Activated CD4-positive, alpha-beta T cell treated with anti-CD3 and anti-CD28 coated beads for 36 hours (primary cell): ENCODE measurements at regions not wholly inside any gene's neighbourhood (a gene's known extent, or its start where the extent isn't known, plus 50 kb on each side); places are given as distances from the start of the nearest gene placed in this dataset.

Source experiments
- ATAC-seq: fragments of 200-7000 bp; cut with Tn5 transposase; one replicate; pipeline ENCODE4 v1.10.0; 2021; ENCODE audit warnings: mild to moderate bottlenecking, moderate library complexity
- CTCF ChIA-PET: fragments of 350-600 bp; sonication (Branson Sonifier 250); formaldehyde crosslinking; loops from one replicate; lab custom pipeline; 2021; ENCODE audit warnings: antibody characterized with exemption; lab: Charles Lee
- POLR2A ChIA-PET: fragments of 350-600 bp; sonication (Branson Sonifier 250); formaldehyde crosslinking; loops from one replicate; lab custom pipeline; 2021; ENCODE audit warnings: antibody characterized with exemption, inconsistent platforms; lab: Charles Lee
- DNase-seq: peaks from one replicate; pipeline ENCODE4 v3.0.0-alpha.2; 2020
- H3K27ac Mint-ChIP-seq: one replicate; pipeline ENCODE4 v1.8.0; 2021; ENCODE audit warnings: mixed read lengths
- H3K27me3 Mint-ChIP-seq: one replicate; pipeline ENCODE4 v1.8.0; 2021; ENCODE audit warnings: mixed read lengths
- H3K36me3 Mint-ChIP-seq: one replicate; pipeline ENCODE4 v1.8.0; 2021; ENCODE audit warnings: low read depth, mixed read lengths
- H3K4me1 Mint-ChIP-seq: one replicate; pipeline ENCODE4 v1.8.0; 2021; ENCODE audit warnings: mixed read lengths
- H3K4me3 Mint-ChIP-seq: one replicate; pipeline ENCODE4 v1.8.0; 2021; ENCODE audit warnings: mild to moderate bottlenecking, moderate library complexity, mixed read lengths
- H3K9me3 Mint-ChIP-seq: one replicate; pipeline ENCODE4 v1.8.0; 2021; ENCODE audit warnings: low read depth, mixed read lengths
- intact Hi-C, 2 experiments: fragments of 100-400 bp; cut with DNase I in 1 of 2; cut with micrococcal nuclease in 1 of 2; formaldehyde crosslinking; loops; one replicate each; pipeline versions ENCODE4 v1.14.2 to v1.15.1; 2022 to 2024; cut with DNase I, micrococcal nuclease

DNA sequence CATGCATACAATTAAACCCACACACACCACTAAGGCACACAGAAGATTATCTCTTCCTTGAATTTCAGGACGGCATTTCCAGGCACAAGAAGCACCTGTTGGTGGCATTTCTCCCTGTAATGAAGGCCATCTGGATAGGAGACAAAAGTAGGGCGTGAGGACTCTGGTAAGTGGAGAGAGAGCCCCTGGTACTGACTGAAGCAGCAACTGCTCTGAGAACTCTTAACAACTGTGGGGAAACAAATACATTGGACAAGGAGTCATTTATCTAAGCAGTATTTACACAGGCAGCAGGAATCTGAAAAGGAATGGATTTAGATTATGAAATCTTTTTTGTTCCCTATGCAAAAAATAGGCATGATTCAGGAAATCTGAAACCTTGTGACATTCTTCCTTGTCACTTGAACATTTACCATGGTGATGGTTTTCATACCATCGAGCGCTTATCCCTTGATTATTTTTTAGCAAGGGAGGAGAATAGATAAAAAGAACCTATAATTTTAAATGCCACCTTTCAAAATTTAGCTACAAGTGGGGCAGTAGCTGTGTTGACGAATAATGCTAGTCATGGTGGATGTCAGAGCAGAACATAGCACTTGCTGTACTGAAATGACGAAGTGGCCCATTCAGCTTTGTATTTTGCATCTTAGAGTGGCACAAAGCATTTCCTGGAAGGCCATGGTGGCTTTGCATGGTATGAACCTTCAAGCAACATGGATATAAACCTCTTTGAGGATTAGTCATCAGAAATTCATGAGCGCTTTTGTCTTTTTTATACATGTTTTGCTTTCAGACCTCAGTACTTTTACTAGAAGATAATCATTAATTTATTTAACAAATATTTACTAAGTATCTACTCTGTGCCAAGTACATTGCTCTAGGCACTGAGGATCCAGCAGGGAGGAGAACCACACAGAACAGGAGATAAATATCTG, 362.0 kb downstream of the ADGRL2 start:
- ChIA-PET POLR2A (no interaction called here), CTCF (no interaction called here)
- H3K9me3 Mint-ChIP-seq = no peaks in the 10 kb centered on the region
- H3K27me3 Mint-ChIP-seq = no peaks in the 10 kb centered on the region
- H3K27ac Mint-ChIP-seq = no peak overlapping the region
- H3K4me1 Mint-ChIP-seq = peaks cover 12% of the 10 kb centered on the region
- ATAC-seq = no peak
- DNase-seq = no peak
- no peak overlapping the region for H3K4me3 Mint-ChIP-seq
- intact Hi-C loops = no loop called here
- H3K36me3 Mint-ChIP-seq = no peaks in the 10 kb centered on the region

DNA sequence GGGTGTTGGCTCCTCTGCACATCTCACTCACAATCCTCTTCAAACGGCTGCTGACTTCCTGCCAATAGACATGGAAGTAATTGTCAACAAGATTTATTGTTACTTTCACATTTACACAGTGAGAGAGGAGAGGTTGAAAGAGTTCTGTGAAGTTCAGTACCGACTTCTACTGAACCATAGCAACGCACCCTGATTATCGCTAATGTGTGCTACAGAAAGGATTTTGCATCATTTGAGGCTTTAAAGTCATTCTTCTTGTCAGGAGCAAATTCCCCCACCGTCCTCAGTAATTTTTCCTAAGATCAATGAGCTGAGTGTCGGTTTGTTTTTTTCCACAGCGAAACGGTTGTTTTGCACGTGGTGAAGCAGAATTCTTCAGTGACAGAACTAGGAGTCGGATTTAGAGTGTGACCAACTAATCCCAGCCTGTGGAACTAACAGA, 361.0 kb downstream of the ADGRL2 start:
- intact Hi-C loops = no loop called here
- Mint-ChIP-seq H3K4me1 (peaks cover 12% of the 10 kb centered on the region), H3K27me3 (no peaks in the 10 kb centered on the region), H3K4me3 (peak overlapping the region; percentile 28), H3K36me3 (no peaks in the 10 kb centered on the region), H3K9me3 (no peaks in the 10 kb centered on the region), H3K27ac (no peak overlapping the region)
- DNase-seq = no peak
- CTCF ChIA-PET = no interaction called here
- POLR2A ChIA-PET = no interaction called here
- peak; percentile 55 for ATAC-seq

DNA sequence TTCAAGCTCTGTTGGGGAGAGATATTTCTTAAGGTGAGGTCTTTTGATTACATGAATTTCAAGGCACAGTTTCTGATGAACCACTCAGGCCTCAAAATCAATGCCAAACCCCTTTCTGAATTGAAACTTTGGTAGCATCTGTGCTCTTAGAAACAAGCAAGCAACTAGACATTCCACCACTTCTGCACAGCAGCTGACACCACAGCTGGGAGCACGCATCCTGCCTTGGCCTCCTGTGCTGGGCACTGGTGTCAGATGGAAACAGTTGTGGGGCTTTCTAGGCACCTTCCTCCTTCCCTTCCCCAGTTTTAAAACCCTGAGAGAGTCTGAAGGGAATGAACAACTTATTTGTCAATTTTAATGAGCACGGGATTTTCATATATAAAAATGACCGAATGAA, 360.2 kb downstream of the ADGRL2 start:
- POLR2A ChIA-PET = no interaction called here
- Mint-ChIP-seq H3K27me3 (no peaks in the 10 kb centered on the region), H3K4me3 (no peak overlapping the region), H3K4me1 (peaks cover 12% of the 10 kb centered on the region), H3K36me3 (no peaks in the 10 kb centered on the region), H3K27ac (no peak overlapping the region), H3K9me3 (no peaks in the 10 kb centered on the region)
- CTCF ChIA-PET = interaction anchor here (0.6 kb wide), 1 partner anchor 814 kb away, joined by 3 read pairs; no protein-coding TSS in a partner anchor
- ATAC-seq (no peak), DNase-seq (no peak)
- intact Hi-C loops = no loop called here

- Mint-ChIP-seq H3K36me3 (no peaks in the 10 kb centered on the region), H3K9me3 (no peaks in the 10 kb centered on the region), H3K4me3 (no peak overlapping the region), H3K27me3 (no peaks in the 10 kb centered on the region), H3K4me1 (peaks cover 12% of the 10 kb centered on the region), H3K27ac (no peak overlapping the region)
- no peak for DNase-seq
- POLR2A ChIA-PET = no interaction called here
- CTCF ChIA-PET = no interaction called here
- intact Hi-C loops = no loop called here
- no peak for ATAC-seq
Observed at GRCh38 chr1:82160036-82160435, 359.3 kb downstream of the ADGRL2 start.

DNA sequence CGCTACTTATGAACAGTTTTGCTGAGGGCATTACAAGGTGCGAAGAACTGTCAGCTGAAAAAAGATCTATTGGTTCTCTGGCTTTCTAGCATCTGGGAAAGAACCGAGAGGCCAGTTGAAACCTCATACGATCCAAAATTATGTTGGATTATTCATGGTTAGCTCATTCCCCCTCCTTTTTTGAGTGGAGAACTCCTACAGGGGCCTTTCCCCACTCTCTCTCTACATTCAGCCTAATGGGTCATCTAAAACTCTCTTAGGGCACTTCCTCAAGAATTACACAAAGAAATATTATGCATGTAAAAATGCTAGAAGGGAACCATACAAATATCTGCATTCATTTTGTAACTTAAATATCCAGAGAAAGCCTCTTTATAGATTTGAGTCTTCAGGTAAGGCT, 358.2 kb downstream of the ADGRL2 start:
- POLR2A ChIA-PET = no interaction called here
- CTCF ChIA-PET = no interaction called here
- DNase-seq (no peak), ATAC-seq (no peak)
- intact Hi-C loops = no loop called here
- H3K4me1 Mint-ChIP-seq = peaks cover 12% of the 10 kb centered on the region
- H3K9me3 Mint-ChIP-seq = no peaks in the 10 kb centered on the region
- H3K4me3 Mint-ChIP-seq = no peak overlapping the region
- no peaks in the 10 kb centered on the region for H3K36me3 Mint-ChIP-seq
- H3K27me3 Mint-ChIP-seq = no peaks in the 10 kb centered on the region
- H3K27ac Mint-ChIP-seq = no peak overlapping the region

DNA sequence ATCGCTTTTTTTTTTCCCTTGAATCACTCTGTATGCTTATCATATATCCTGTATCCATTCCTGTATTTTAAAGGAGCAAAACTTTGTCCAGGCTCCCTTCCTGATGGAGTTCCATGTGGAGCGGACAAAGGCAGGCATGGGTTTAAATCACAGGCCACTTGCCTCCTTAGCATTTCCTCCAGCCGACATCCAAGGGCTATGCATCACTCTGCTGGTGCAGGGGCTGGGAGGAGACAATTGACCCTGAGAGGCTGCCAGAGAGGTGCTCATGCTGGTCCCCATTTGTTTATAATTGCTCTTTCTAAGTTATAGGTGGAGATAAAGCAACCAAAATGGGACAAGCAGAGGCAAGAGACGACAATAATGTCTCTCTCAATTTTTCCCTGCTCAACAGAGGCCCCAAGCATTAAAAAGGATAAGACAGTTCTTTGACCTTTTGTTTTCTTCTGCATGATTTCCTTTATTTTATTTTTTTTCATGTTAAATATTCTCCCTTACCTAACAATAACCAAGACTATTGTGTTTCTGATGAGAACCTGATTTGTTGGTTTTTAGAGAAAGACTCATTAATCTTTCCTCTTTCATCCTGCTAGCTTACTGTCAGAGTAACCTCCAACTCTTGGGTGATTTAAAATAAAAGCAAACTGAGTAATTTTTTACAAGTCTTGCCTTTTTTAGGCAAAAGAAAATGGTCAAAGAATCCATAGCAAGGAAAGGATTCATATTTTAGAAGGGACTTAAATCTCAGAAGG, 353.7 kb downstream of the ADGRL2 start:
- H3K4me3 Mint-ChIP-seq = no peak overlapping the region

DNA sequence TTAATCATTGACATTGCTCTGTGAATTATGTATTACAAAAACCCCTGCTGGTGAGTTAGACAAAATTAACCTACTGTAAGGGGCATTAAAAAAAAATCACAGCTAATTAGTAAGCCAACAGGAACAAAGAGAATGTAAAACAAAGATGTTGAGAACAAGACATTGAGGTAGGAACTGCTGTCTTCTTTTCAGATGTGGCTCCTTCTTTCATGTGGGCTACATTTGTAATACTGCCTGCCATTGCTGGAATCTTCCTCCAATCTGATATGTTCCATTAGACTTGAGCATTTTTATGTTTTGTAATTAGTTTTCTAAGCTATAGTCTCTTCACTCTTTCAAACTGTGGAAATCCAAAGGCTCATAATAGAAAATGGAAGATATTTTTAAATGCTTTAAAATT, 353.0 kb downstream of the ADGRL2 start:
- no peaks in the 10 kb centered on the region for H3K9me3 Mint-ChIP-seq
- POLR2A ChIA-PET = no interaction called here
- intact Hi-C loops = no loop called here
- H3K4me1 Mint-ChIP-seq = peaks cover 2% of the 10 kb centered on the region
- ATAC-seq = no peak
- no peak for DNase-seq
- no peaks in the 10 kb centered on the region for H3K36me3 Mint-ChIP-seq
- H3K27me3 Mint-ChIP-seq = no peaks in the 10 kb centered on the region
- CTCF ChIA-PET = no interaction called here
- no peak overlapping the region for H3K4me3 Mint-ChIP-seq
- no peak overlapping the region for H3K27ac Mint-ChIP-seq

More for the DNA sequence above, 353.7 kb downstream of the ADGRL2 start:
- Mint-ChIP-seq H3K27ac (no peak overlapping the region), H3K27me3 (no peaks in the 10 kb centered on the region), H3K9me3 (no peaks in the 10 kb centered on the region), H3K4me1 (peaks cover 2% of the 10 kb centered on the region), H3K36me3 (no peaks in the 10 kb centered on the region)
- no peak for ATAC-seq
- intact Hi-C loops = no loop called here
- CTCF ChIA-PET = no interaction called here
- no peak for DNase-seq
- POLR2A ChIA-PET = no interaction called here

GRCh38 chr1:82153272-82153629, 352.5 kb downstream of the ADGRL2 start:
- DNase-seq (no peak), ATAC-seq (no peak)
- no peak overlapping the region for H3K27ac Mint-ChIP-seq
- no peak overlapping the region for H3K4me3 Mint-ChIP-seq
- H3K36me3 Mint-ChIP-seq = no peaks in the 10 kb centered on the region
- ChIA-PET CTCF (no interaction called here), POLR2A (no interaction called here)
- intact Hi-C loops = no loop called here
- H3K27me3 Mint-ChIP-seq = no peaks in the 10 kb centered on the region
- no peaks in the 10 kb centered on the region for H3K9me3 Mint-ChIP-seq
- H3K4me1 Mint-ChIP-seq = peaks cover 2% of the 10 kb centered on the region

DNA sequence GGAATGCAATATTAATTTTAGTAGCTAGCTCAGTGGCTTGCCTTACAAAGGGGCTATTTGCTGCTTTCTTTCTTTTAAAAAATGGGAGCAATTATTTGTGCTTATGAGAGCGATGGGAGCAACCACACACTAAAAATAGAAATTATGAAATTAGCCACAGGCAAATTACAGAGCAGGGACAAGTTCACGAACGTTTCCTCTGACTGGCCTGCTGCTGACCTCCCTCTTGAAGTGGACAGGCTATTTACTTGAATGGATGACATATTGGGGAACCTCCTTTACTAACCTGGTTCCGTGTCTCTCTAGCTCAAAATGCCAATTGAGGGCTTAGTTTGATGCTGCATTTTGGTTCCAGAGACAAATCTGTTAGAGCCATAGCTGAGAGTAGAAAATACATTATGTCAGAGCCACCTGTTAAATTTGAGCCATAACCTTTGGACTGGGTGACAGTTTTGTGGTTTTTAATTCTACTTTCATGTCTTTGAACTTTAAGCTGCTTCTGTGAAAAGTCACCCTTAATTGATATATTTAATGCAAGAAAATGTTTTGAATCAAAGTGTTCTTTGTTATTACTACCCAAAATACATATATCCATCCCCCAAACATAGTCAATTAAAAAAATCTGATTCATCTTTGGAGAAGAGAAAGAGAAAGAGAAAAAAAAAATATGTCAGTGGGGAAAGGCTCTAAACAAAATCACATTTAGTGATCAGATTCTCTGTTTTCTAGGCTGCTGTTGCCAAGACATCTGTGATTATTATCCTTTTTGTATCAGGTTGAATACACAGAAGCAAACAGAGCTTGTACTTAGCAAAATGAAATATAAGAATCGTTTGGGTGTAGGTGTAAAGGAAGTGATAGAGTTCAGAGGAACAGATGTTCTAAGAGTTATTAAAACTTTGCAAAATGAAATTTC, 351.9 kb downstream of the ADGRL2 start:
- H3K27me3 Mint-ChIP-seq = no peaks in the 10 kb centered on the region
- H3K9me3 Mint-ChIP-seq = no peaks in the 10 kb centered on the region
- no peak for DNase-seq
- CTCF ChIA-PET = no interaction called here
- no peak for ATAC-seq
- intact Hi-C loops = no loop called here
- H3K36me3 Mint-ChIP-seq = no peaks in the 10 kb centered on the region
- H3K4me3 Mint-ChIP-seq = no peak overlapping the region
- H3K4me1 Mint-ChIP-seq = peaks cover 2% of the 10 kb centered on the region
- POLR2A ChIA-PET = no interaction called here
- no peak overlapping the region for H3K27ac Mint-ChIP-seq

DNA sequence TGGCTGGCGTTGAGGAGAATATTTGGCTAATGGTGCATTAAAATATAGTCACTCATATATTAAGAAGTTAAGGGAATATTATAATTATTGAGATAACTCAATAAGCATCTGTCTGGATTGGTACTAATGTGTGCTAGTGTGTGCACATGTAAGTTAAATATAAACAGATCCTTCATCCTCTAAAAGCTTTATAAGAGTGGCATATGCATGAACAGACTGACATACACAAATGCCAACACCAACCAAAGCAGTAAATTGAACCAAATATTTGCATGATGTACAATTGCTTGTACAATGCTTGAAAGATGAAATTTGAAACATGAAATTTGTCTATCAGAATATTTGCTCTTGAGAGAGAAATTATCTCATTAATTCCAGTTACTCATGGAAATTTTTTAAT, 344.9 kb downstream of the ADGRL2 start:
- intact Hi-C loops = no loop called here
- Mint-ChIP-seq H3K9me3 (peaks cover 4% of the 10 kb centered on the region), H3K27ac (no peak overlapping the region), H3K36me3 (no peaks in the 10 kb centered on the region), H3K4me1 (no peaks in the 10 kb centered on the region), H3K27me3 (no peaks in the 10 kb centered on the region), H3K4me3 (no peak overlapping the region)
- no peak for ATAC-seq
- POLR2A ChIA-PET = no interaction called here
- DNase-seq = no peak
- CTCF ChIA-PET = no interaction called here

GRCh38 chr1:82143108-82143833, 342.5 kb downstream of the ADGRL2 start:
- DNase-seq (no peak), ATAC-seq (no peak)
- intact Hi-C loops = no loop called here
- Mint-ChIP-seq H3K4me1 (no peaks in the 10 kb centered on the region), H3K36me3 (no peaks in the 10 kb centered on the region), H3K27me3 (no peaks in the 10 kb centered on the region), H3K27ac (no peak overlapping the region), H3K4me3 (no peak overlapping the region), H3K9me3 (peaks cover 5% of the 10 kb centered on the region)
- CTCF ChIA-PET = no interaction called here
- POLR2A ChIA-PET = no interaction called here
